ENCODE measurements at regions not wholly inside any gene's neighbourhood (a gene's known extent, or its start where the extent isn't known, plus 50 kb on each side); places are given as distances from the start of the nearest gene placed in this dataset.

GRCh38 chr12:128131955-128132354, 135.0 kb upstream of the TMEM132C start:
- Histone ChIP-seq H3K79me2 (ENCODE audit: insufficient read depth, low read length) (no peaks in the 10 kb centered on the region), H3K27ac (ENCODE audit: low read depth, low read length) (no peak overlapping the region), H3K9me3 (ENCODE audit: insufficient read depth, low read length) (no peaks in the 10 kb centered on the region), H3K9ac (ENCODE audit: low read length) (no peak overlapping the region), H3K36me3 (ENCODE audit: low read length) (no peaks in the 10 kb centered on the region), H3K4me2 (ENCODE audit: low read depth, low read length, poor library complexity, severe bottlenecking) (no peak overlapping the region), H4K20me1 (ENCODE audit: low read depth, low read length) (no peaks in the 10 kb centered on the region), H3K9me2 (replicated peaks; ENCODE audit: insufficient read depth, low read length) (no peaks in the 10 kb centered on the region), H2AFZ (ENCODE audit: low read depth, low read length, severe bottlenecking) (no peak overlapping the region), H3K27me3 (ENCODE audit: low read length) (no peaks in the 10 kb centered on the region), H3K4me3 (ENCODE audit: insufficient read depth, low read length, poor library complexity, severe bottlenecking) (no peak overlapping the region), H3F3A (ENCODE audit: insufficient read depth) (no peaks in the 10 kb centered on the region)
- no peak for TF ChIP-seq EZH2phosphoT487 (conservative IDR thresholded peaks at IDR 0.05; ENCODE audit: low read length)

- Histone ChIP-seq H2AFZ (ENCODE audit: low read depth, low read length, severe bottlenecking) (no peak overlapping the region), H3K4me2 (ENCODE audit: low read depth, low read length, poor library complexity, severe bottlenecking) (no peak overlapping the region), H3K27ac (ENCODE audit: low read depth, low read length) (no peak overlapping the region), H3K9me2 (replicated peaks; ENCODE audit: insufficient read depth, low read length) (no peaks in the 10 kb centered on the region), H3K4me3 (ENCODE audit: insufficient read depth, low read length, poor library complexity, severe bottlenecking) (no peak overlapping the region), H3K9me3 (ENCODE audit: insufficient read depth, low read length) (no peaks in the 10 kb centered on the region), H3F3A (ENCODE audit: insufficient read depth) (no peaks in the 10 kb centered on the region), H3K9ac (ENCODE audit: low read length) (no peak overlapping the region), H3K79me2 (ENCODE audit: insufficient read depth, low read length) (no peaks in the 10 kb centered on the region), H3K36me3 (ENCODE audit: low read length) (no peaks in the 10 kb centered on the region), H4K20me1 (ENCODE audit: low read depth, low read length) (no peaks in the 10 kb centered on the region), H3K27me3 (ENCODE audit: low read length) (no peaks in the 10 kb centered on the region)
- TF ChIP-seq EZH2phosphoT487 (conservative IDR thresholded peaks at IDR 0.05; ENCODE audit: low read length) (no peak), CTCF (IDR thresholded peaks at IDR 0.05; ENCODE audit: insufficient read depth, low read length, poor library complexity, severe bottlenecking) (no peak)
Measured at GRCh38 chr12:128133321-128134073, 133.5 kb upstream of the TMEM132C start.

- Histone ChIP-seq H3K27ac (ENCODE audit: low read depth, low read length) (no peak overlapping the region), H3K9me2 (replicated peaks; ENCODE audit: insufficient read depth, low read length) (no peaks in the 10 kb centered on the region), H3K79me2 (ENCODE audit: insufficient read depth, low read length) (no peaks in the 10 kb centered on the region), H3K9ac (ENCODE audit: low read length) (no peak overlapping the region), H3K4me2 (ENCODE audit: low read depth, low read length, poor library complexity, severe bottlenecking) (no peak overlapping the region), H4K20me1 (ENCODE audit: low read depth, low read length) (no peaks in the 10 kb centered on the region), H3F3A (ENCODE audit: insufficient read depth) (no peaks in the 10 kb centered on the region), H3K36me3 (ENCODE audit: low read length) (no peaks in the 10 kb centered on the region), H3K9me3 (ENCODE audit: insufficient read depth, low read length) (no peaks in the 10 kb centered on the region), H2AFZ (ENCODE audit: low read depth, low read length, severe bottlenecking) (no peak overlapping the region), H3K27me3 (ENCODE audit: low read length) (no peaks in the 10 kb centered on the region), H3K4me3 (ENCODE audit: insufficient read depth, low read length, poor library complexity, severe bottlenecking) (no peak overlapping the region)
- TF ChIP-seq CTCF (IDR thresholded peaks at IDR 0.05; ENCODE audit: insufficient read depth, low read length, poor library complexity, severe bottlenecking) (no peak), EZH2phosphoT487 (conservative IDR thresholded peaks at IDR 0.05; ENCODE audit: low read length) (no peak)
Measured at GRCh38 chr12:128137140-128137539, 129.8 kb upstream of the TMEM132C start.

GRCh38 chr12:128138125-128138524, 128.8 kb upstream of the TMEM132C start:
- H3K36me3 ChIP-seq (ENCODE audit: low read length): no peaks in the 10 kb centered on the region
- no peak overlapping the region for H2AFZ ChIP-seq (ENCODE audit: low read depth, low read length, severe bottlenecking)
- H3K79me2 ChIP-seq (ENCODE audit: insufficient read depth, low read length): no peaks in the 10 kb centered on the region
- no peak overlapping the region for H3K4me2 ChIP-seq (ENCODE audit: low read depth, low read length, poor library complexity, severe bottlenecking)
- H3K27me3 ChIP-seq (ENCODE audit: low read length): no peaks in the 10 kb centered on the region
- no peak for TF ChIP-seq CTCF (IDR thresholded peaks at IDR 0.05; ENCODE audit: insufficient read depth, low read length, poor library complexity, severe bottlenecking)
- no peak for TF ChIP-seq EZH2phosphoT487 (conservative IDR thresholded peaks at IDR 0.05; ENCODE audit: low read length)
- no peaks in the 10 kb centered on the region for H4K20me1 ChIP-seq (ENCODE audit: low read depth, low read length)
- H3K9me2 ChIP-seq (replicated peaks; ENCODE audit: insufficient read depth, low read length): no peaks in the 10 kb centered on the region
- H3K4me3 ChIP-seq (ENCODE audit: insufficient read depth, low read length, poor library complexity, severe bottlenecking): no peak overlapping the region
- no peaks in the 10 kb centered on the region for H3F3A ChIP-seq (ENCODE audit: insufficient read depth)
- H3K9me3 ChIP-seq (ENCODE audit: insufficient read depth, low read length): no peaks in the 10 kb centered on the region
- no peak overlapping the region for H3K9ac ChIP-seq (ENCODE audit: low read length)
- H3K27ac ChIP-seq (ENCODE audit: low read depth, low read length): no peak overlapping the region
